Tibial nerve (tissue), 4 donors: ENCODE measurements at regions not wholly inside any gene's neighbourhood (a gene's known extent, or its start where the extent isn't known, plus 50 kb on each side); places are given as distances from the start of the nearest gene placed in this dataset.
A peak's percentile ranks its signal among the peaks of the same experiment; 100 is the strongest.

Source experiments
- DNase-seq, 2 donors: peaks; one replicate each; pipeline ENCODE4 v3.0.0-alpha.2; 2019; ENCODE audit warnings: low spot score in 2 of 2
- H3K27ac ChIP-seq, 4 donors: fragments of 200-600 bp; sonication (generic) in 3 of 4; one replicate each; pipeline ENCODE4 v1.5.1; 2017 to 2019; ENCODE audit warnings: mild to moderate bottlenecking in 1 of 4
- H3K27me3 ChIP-seq, 2 donors: fragments of 200-600 bp; sonication (generic) in 1 of 2; one replicate each; pipeline versions ENCODE4 v1.5.1 to v1.6.0; 2017 to 2019
- H3K36me3 ChIP-seq, 3 donors: fragments of 200-600 bp; sonication (generic); one replicate each; pipeline ENCODE4 v1.5.1; 2018 to 2019
- H3K4me1 ChIP-seq, 4 donors: fragments of 200-600 bp; sonication (generic) in 3 of 4; one replicate each; pipeline ENCODE4 v1.5.1; 2017 to 2019
- H3K4me3 ChIP-seq, 4 donors: fragments of 200-600 bp; sonication (generic) in 3 of 4; one replicate each; pipeline ENCODE4 v1.5.1; 2017 to 2019; ENCODE audit warnings: mild to moderate bottlenecking in 1 of 4, moderate library complexity in 1 of 4
- H3K9me3 ChIP-seq, 4 donors: fragments of 200-600 bp; sonication (generic) in 3 of 4; one replicate each; pipeline ENCODE4 v1.5.1; 2017 to 2019
- CTCF ChIP-seq, 5 experiments: fragments of 200-600 bp in 3 of 5; fragments of 450-650 bp in 2 of 5; sonication (generic) in 3 of 5; IDR thresholded peaks; one replicate each; pipeline ENCODE4 v1.5.1; 2016 to 2019; ENCODE audit warnings: antibody characterized with exemption in 5 of 5, mild to moderate bottlenecking in 3 of 5, moderate library complexity in 2 of 5
- EP300 ChIP-seq, 2 donors: sonication (generic); formaldehyde crosslinking; IDR thresholded peaks; one replicate each; pipeline ENCODE4 v1.6.1; 2017; ENCODE audit warnings: antibody characterized with exemption in 2 of 2, mild to moderate bottlenecking in 1 of 2
- POLR2A ChIP-seq, 2 donors: fragments of 450-650 bp; IDR thresholded peaks; one replicate each; pipeline ENCODE4 v1.6.1; 2017; ENCODE audit warnings: antibody characterized with exemption in 2 of 2, mild to moderate bottlenecking in 2 of 2, moderate library complexity in 2 of 2
- WGBS, 2 donors: methylation state at CpG; one replicate each; pipeline ENCODE4 v1.1.5; 2018; 5-methylcytosine and 5-hydroxymethylcytosine counted together

DNA sequence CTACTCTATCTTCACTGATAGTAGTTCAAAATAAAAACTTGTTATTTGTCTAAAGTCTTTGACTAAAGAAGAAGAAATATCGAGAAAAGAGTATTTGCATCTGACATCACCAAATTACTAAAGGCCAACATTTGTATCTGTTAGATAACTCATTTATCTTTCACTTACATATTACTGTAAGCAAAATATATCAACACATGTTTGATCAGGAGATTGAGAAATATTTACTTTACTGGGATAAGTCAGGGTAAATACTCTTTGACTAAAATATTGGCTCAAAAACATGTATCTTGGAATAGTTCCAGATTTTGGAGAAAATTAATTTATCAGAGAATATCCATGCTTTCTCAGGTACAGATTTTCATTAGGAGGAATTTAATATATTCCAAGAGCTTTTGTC lies 306.0 kb downstream of the TENT5A start:
- H3K9me3 ChIP-seq = peaks cover 0 to 3% (median 0%) of the 10 kb centered on the region in 4 donors
- H3K4me3 ChIP-seq = no peak overlapping the region
- no peaks in the 10 kb centered on the region for H3K36me3 ChIP-seq
- 74 to 82% methylated on average over 1 of the region's 1 CpG for WGBS, 2 donors
- no peak for TF ChIP-seq EP300 (IDR thresholded peaks at IDR 0.05)
- no peak for TF ChIP-seq CTCF (IDR thresholded peaks at IDR 0.05)
- TF ChIP-seq POLR2A (IDR thresholded peaks at IDR 0.05) = no peak
- H3K4me1 ChIP-seq = no peaks in the 10 kb centered on the region
- H3K27me3 ChIP-seq = no peaks in the 10 kb centered on the region
- no peak overlapping the region for H3K27ac ChIP-seq
- DNase-seq = no peak

GRCh38 chr6:81439417-81439816 lies 313.1 kb downstream of the TENT5A start:
- DNase-seq = no peak

GRCh38 chr6:81436990-81437389 lies 315.5 kb downstream of the TENT5A start:
- 54 to 63% methylated on average over 1 of the region's 1 CpG for WGBS, 2 donors
- no peak for TF ChIP-seq CTCF (IDR thresholded peaks at IDR 0.05)
- TF ChIP-seq EP300 (IDR thresholded peaks at IDR 0.05) = no peak
- no peak for TF ChIP-seq POLR2A (IDR thresholded peaks at IDR 0.05)
- DNase-seq = no peak

More at GRCh38 chr6:81439417-81439816, 313.1 kb downstream of the TENT5A start:
- WGBS, 2 donors = 86 to 95% methylated on average over 2 of the region's 2 CpGs
- H3K36me3 ChIP-seq = no peaks in the 10 kb centered on the region
- H3K9me3 ChIP-seq = peaks cover 0 to 45% (median 8%) of the 10 kb centered on the region in 4 donors
- H3K4me3 ChIP-seq = no peak overlapping the region
- no peak for TF ChIP-seq CTCF (IDR thresholded peaks at IDR 0.05)
- TF ChIP-seq EP300 (IDR thresholded peaks at IDR 0.05) = no peak
- no peak for TF ChIP-seq POLR2A (IDR thresholded peaks at IDR 0.05)
- H3K27me3 ChIP-seq = no peaks in the 10 kb centered on the region
- no peak overlapping the region for H3K27ac ChIP-seq
- no peaks in the 10 kb centered on the region for H3K4me1 ChIP-seq

DNA sequence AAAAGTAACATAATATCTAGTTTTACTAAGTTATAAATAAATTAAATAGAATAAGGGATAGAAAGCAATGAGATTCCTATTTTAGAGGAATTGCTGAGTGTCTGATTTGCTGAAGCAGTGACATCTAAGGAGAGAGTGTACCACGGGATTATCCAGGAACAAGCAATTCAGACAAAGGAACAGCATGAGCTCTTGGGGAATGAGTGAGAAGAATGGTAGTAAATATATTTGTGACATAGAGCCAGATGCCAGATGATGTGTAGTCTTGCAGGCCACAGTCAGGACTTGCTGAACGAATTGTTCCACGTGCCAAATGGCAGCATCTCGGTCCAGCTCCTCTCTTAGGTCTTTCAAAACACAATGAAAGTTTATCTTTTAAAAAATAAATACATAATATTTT lies 339.2 kb downstream of the TENT5A start:
- H3K4me1 ChIP-seq = no peaks in the 10 kb centered on the region
- H3K36me3 ChIP-seq = no peaks in the 10 kb centered on the region
- no peak for DNase-seq
- TF ChIP-seq CTCF (IDR thresholded peaks at IDR 0.05) (no peak), POLR2A (IDR thresholded peaks at IDR 0.05) (no peak), EP300 (IDR thresholded peaks at IDR 0.05) (no peak)
- H3K9me3 ChIP-seq = peaks cover 0 to 6% (median 0%) of the 10 kb centered on the region in 4 donors
- H3K27ac ChIP-seq = no peak overlapping the region
- WGBS, 2 donors = 73 to 80% methylated on average over 4 of the region's 4 CpGs
- no peak overlapping the region for H3K4me3 ChIP-seq
- no peaks in the 10 kb centered on the region for H3K27me3 ChIP-seq

More at GRCh38 chr6:81436990-81437389, 315.5 kb downstream of the TENT5A start:
- Histone ChIP-seq H3K4me1 (no peaks in the 10 kb centered on the region), H3K4me3 (no peak overlapping the region), H3K27ac (no peak overlapping the region), H3K9me3 (peaks cover 0 to 45% (median 8%) of the 10 kb centered on the region in 4 donors), H3K36me3 (no peaks in the 10 kb centered on the region), H3K27me3 (no peaks in the 10 kb centered on the region)

- no peak for DNase-seq
- Histone ChIP-seq H3K27me3 (no peaks in the 10 kb centered on the region), H3K9me3 (peaks cover 0 to 11% (median 2%) of the 10 kb centered on the region in 4 donors), H3K27ac (peak overlapping the region in 1 of 4 donors; percentile 33), H3K36me3 (no peaks in the 10 kb centered on the region), H3K4me1 (peaks cover 0 to 12% (median 0%) of the 10 kb centered on the region in 4 donors), H3K4me3 (no peak overlapping the region)
- 56 to 74% methylated on average over 3 of the region's 3 CpGs for WGBS, 2 donors
- TF ChIP-seq POLR2A (IDR thresholded peaks at IDR 0.05) (no peak), EP300 (IDR thresholded peaks at IDR 0.05) (no peak), CTCF (IDR thresholded peaks at IDR 0.05) (no peak)
Observed at GRCh38 chr6:81401970-81402690, 350.4 kb downstream of the TENT5A start.
